H1 (cell line): ENCODE measurements at regions not wholly inside any gene's neighbourhood (a gene's known extent, or its start where the extent isn't known, plus 50 kb on each side); places are given as distances from the start of the nearest gene placed in this dataset.

Source experiments
- CTCF ChIA-PET: fragments of 300-600 bp; sonication (Branson Sonifier 250); formaldehyde crosslinking; loops from one replicate; lab custom pipeline; 2021; ENCODE audit not compliant: partially characterized antibody; lab: Charles Lee
- POLR2A ChIA-PET: fragments of 300-600 bp; sonication (Branson Sonifier 250); formaldehyde crosslinking; loops from one replicate; lab custom pipeline; 2021; ENCODE audit warnings: inconsistent platforms; ENCODE audit not compliant: partially characterized antibody; lab: Charles Lee
- DNase-seq, 2 experiments: peaks; one replicate each; pipeline versions ENCODE4 v3.0.0 to v3.0.0-alpha.2; 2010 to 2022; ENCODE audit warnings: low spot score in 2 of 2, low read depth in 1 of 2, mixed read lengths in 1 of 2
- FAIRE-seq: peaks from 2 replicates; lab custom pipeline; 2011; peaks lifted over from hg19 to GRCh38; lab: Jason Lieb, UNC
- H2AFZ ChIP-seq: 2 replicates; pipeline ENCODE4 v1.8.1; 2012; ENCODE audit warnings: low read length, inconsistent platforms
- H2AK5ac ChIP-seq: 2 replicates; pipeline ENCODE4 v1.6.1; 2013; ENCODE audit warnings: low read depth, low read length
- H2BK120ac ChIP-seq: replicated peaks from 2 replicates; pipeline ENCODE3; 2013; ENCODE audit warnings: low read depth, low read length, inconsistent platforms
- H2BK12ac ChIP-seq: 2 replicates; pipeline ENCODE4 v1.6.1; 2013; ENCODE audit warnings: low read depth, low read length
- H2BK15ac ChIP-seq: 2 replicates; pipeline ENCODE4 v1.6.1; 2013; ENCODE audit warnings: low read length
- H2BK20ac ChIP-seq: 2 replicates; pipeline ENCODE4 v1.6.1; 2013; ENCODE audit warnings: low read length
- H2BK5ac ChIP-seq: 2 replicates; pipeline ENCODE4 v1.6.1; 2013; ENCODE audit warnings: low read depth, low read length
- H3K14ac ChIP-seq: 2 replicates; pipeline ENCODE4 v1.6.1; 2013; ENCODE audit warnings: inconsistent platforms; ENCODE audit not compliant: insufficient read length
- H3K18ac ChIP-seq: 2 replicates; pipeline ENCODE4 v1.6.1; 2013; ENCODE audit warnings: low read length; ENCODE audit errors: extremely low read depth
- H3K23ac ChIP-seq: 2 replicates; pipeline ENCODE4 v1.6.1; 2013; ENCODE audit warnings: inconsistent platforms; ENCODE audit not compliant: insufficient read length
- H3K23me2 ChIP-seq: 2 replicates; pipeline ENCODE4 v1.6.1; 2013; ENCODE audit warnings: low read depth, low read length
- H3K27ac ChIP-seq: 2 replicates; pipeline ENCODE4 v1.6.1; 2011; ENCODE audit warnings: low read depth, low read length, inconsistent platforms
- H3K27me3 ChIP-seq, 4 experiments: replicated peaks in 1 of 4; 1 replicate in 1 of 4; 2 replicates in 3 of 4; pipeline versions ENCODE4 v1.6.1 to v1.8.1; 2011 to 2013; ENCODE audit warnings: low read length in 3 of 4, mild to moderate bottlenecking in 3 of 4, inconsistent platforms in 2 of 4, mixed read lengths in 2 of 4, moderate library complexity in 1 of 4; ENCODE audit not compliant: control insufficient read depth in 3 of 4, insufficient read depth in 3 of 4; ENCODE audit errors: extremely low read depth in 1 of 4
- H3K36me3 ChIP-seq, 4 experiments: 2 replicates each; pipeline versions ENCODE4 v1.6.1 to v1.8.1; 2011 to 2013; ENCODE audit warnings: mild to moderate bottlenecking in 4 of 4, low read length in 3 of 4, moderate library complexity in 2 of 4, control low read depth in 1 of 4, inconsistent platforms in 1 of 4; ENCODE audit not compliant: insufficient read depth in 4 of 4, control insufficient read depth in 2 of 4
- H3K4ac ChIP-seq: replicated peaks from 2 replicates; pipeline ENCODE3; 2013; ENCODE audit warnings: low read length, low read depth, mixed read lengths, inconsistent platforms; ENCODE audit not compliant: insufficient read length
- H3K4me1 ChIP-seq, 4 experiments: replicated peaks in 1 of 4; 1 replicate in 1 of 4; 2 replicates in 3 of 4; pipeline versions ENCODE4 v1.6.1 to v1.8.1; 2011 to 2013; ENCODE audit warnings: low read length in 3 of 4, inconsistent platforms in 2 of 4, mixed read lengths in 1 of 4; ENCODE audit not compliant: insufficient read depth in 4 of 4, control insufficient read depth in 3 of 4
- H3K4me2 ChIP-seq, 2 experiments: 2 replicates each; pipeline versions ENCODE4 v1.6.1 to v1.8.1; 2011 to 2013; ENCODE audit warnings: low read depth in 2 of 2, low read length in 2 of 2, control low read depth in 1 of 2, inconsistent platforms in 1 of 2, mild to moderate bottlenecking in 1 of 2; ENCODE audit not compliant: insufficient read depth in 1 of 2
- H3K4me3 ChIP-seq, 4 experiments: fragments of 200-600, 300-600 bp in 1 of 4; sonication (generic), shearing (Covaris generic), sonication (Bioruptor Twin) in 1 of 4; 2 replicates each; pipeline versions ENCODE4 v1.5.1 to v1.8.1; 2011 to 2016; ENCODE audit warnings: low read length in 4 of 4, low read depth in 3 of 4, control low read depth in 2 of 4, inconsistent platforms in 2 of 4, mild to moderate bottlenecking in 2 of 4, mixed read lengths in 1 of 4, moderate library complexity in 1 of 4; ENCODE audit not compliant: insufficient read depth in 2 of 4; ENCODE audit errors: extremely low read depth in 1 of 4
- H3K56ac ChIP-seq: replicated peaks from 2 replicates; pipeline ENCODE3; 2013; ENCODE audit warnings: low read depth, mild to moderate bottlenecking, mixed read lengths, low read length, inconsistent platforms; ENCODE audit not compliant: insufficient read length
- H3K79me1 ChIP-seq: 2 replicates; pipeline ENCODE4 v1.6.1; 2013; ENCODE audit warnings: low read depth, low read length, control low read depth
- H3K79me2 ChIP-seq, 2 experiments: 2 replicates each; pipeline versions ENCODE4 v1.6.1 to v1.8.1; 2012 to 2013; ENCODE audit warnings: low read length in 2 of 2, mild to moderate bottlenecking in 2 of 2, inconsistent platforms in 1 of 2; ENCODE audit not compliant: insufficient read depth in 2 of 2, control insufficient read depth in 1 of 2
- H3K9ac ChIP-seq, 4 experiments: replicated peaks in 1 of 4; 1 replicate in 1 of 4; 2 replicates in 3 of 4; pipeline versions ENCODE4 v1.6.1 to v1.8.1; 2011 to 2013; ENCODE audit warnings: low read depth in 3 of 4, low read length in 3 of 4, control low read depth in 2 of 4, mild to moderate bottlenecking in 2 of 4, moderate library complexity in 2 of 4, inconsistent platforms in 1 of 4; ENCODE audit errors: extremely low read depth in 1 of 4
- H3K9me3 ChIP-seq, 2 experiments: 2 replicates each; pipeline versions ENCODE4 v1.6.1 to v1.8.1; 2012 to 2013; ENCODE audit warnings: mild to moderate bottlenecking in 2 of 2, moderate library complexity in 2 of 2, control low read depth in 1 of 2, inconsistent platforms in 1 of 2, low read depth in 1 of 2, low read length in 1 of 2, mixed read lengths in 1 of 2; ENCODE audit not compliant: insufficient read depth in 2 of 2
- H4K20me1 ChIP-seq, 2 experiments: replicated peaks in 1 of 2; 2 replicates each; pipeline versions ENCODE3 to v1.8.1; 2011 to 2013; ENCODE audit warnings: inconsistent platforms in 2 of 2, low read length in 2 of 2, mild to moderate bottlenecking in 1 of 2; ENCODE audit not compliant: insufficient read depth in 2 of 2, control insufficient read depth in 1 of 2
- H4K5ac ChIP-seq: 2 replicates; pipeline ENCODE4 v1.6.1; 2013; ENCODE audit warnings: low read length, low read depth, mixed read lengths, inconsistent platforms; ENCODE audit not compliant: insufficient read length
- H4K8ac ChIP-seq: 2 replicates; pipeline ENCODE4 v1.8.0; 2013; ENCODE audit warnings: mild to moderate bottlenecking, moderate library complexity, low read length, inconsistent platforms; ENCODE audit not compliant: insufficient read depth; ENCODE audit errors: extremely low read depth
- H4K91ac ChIP-seq: replicated peaks from 2 replicates; pipeline ENCODE3; 2013; ENCODE audit warnings: low read length, mixed read lengths, inconsistent platforms; ENCODE audit not compliant: insufficient read length
- BRCA1 ChIP-seq: IDR thresholded peaks from 2 replicates; pipeline ENCODE4 v1.6.1; 2012; ENCODE audit warnings: low read depth, low read length, improper control_type of control experiment
- CHD1 ChIP-seq: IDR thresholded peaks from 2 replicates; pipeline ENCODE4 v1.6.1; 2012; ENCODE audit warnings: low read depth, low read length, improper control_type of control experiment
- CHD2 ChIP-seq: IDR thresholded peaks from 2 replicates; pipeline ENCODE4 v1.6.1; 2012; ENCODE audit warnings: low read length, improper control_type of control experiment
- CTBP2 ChIP-seq: IDR thresholded peaks from 2 replicates; pipeline ENCODE4 v1.7.0; 2011; ENCODE audit warnings: borderline replicate concordance, mild to moderate bottlenecking, moderate library complexity, mixed read lengths, low read length; ENCODE audit not compliant: insufficient read depth, insufficient read length
- FOSL1 ChIP-seq: IDR thresholded peaks from 2 replicates; pipeline ENCODE4 v1.6.1; 2011; ENCODE audit warnings: mild to moderate bottlenecking, low read depth, low read length, moderate library complexity; ENCODE audit not compliant: insufficient read depth
- JUND ChIP-seq: IDR thresholded peaks from 2 replicates; pipeline ENCODE4 v1.6.1; 2011; ENCODE audit warnings: mild to moderate bottlenecking, improper control_type of control experiment, low read length
- MAFK ChIP-seq: IDR thresholded peaks from 2 replicates; pipeline ENCODE4 v1.6.1; 2012; ENCODE audit warnings: low read depth, mild to moderate bottlenecking, improper control_type of control experiment, low read length
- NRF1 ChIP-seq: IDR thresholded peaks from 2 replicates; pipeline ENCODE4 v1.6.1; 2011; ENCODE audit warnings: mild to moderate bottlenecking, low read depth, low read length, improper control_type of control experiment
- RAD21 ChIP-seq, 2 experiments: IDR thresholded peaks in 1 of 2; conservative IDR thresholded peaks in 1 of 2; 2 replicates each; pipeline ENCODE4 v1.6.1; 2011; ENCODE audit warnings: low read depth in 2 of 2, low read length in 2 of 2, improper control_type of control experiment in 1 of 2, inconsistent platforms in 1 of 2, mild to moderate bottlenecking in 1 of 2, moderate library complexity in 1 of 2
- SAP30 ChIP-seq: fragments of 300-600 bp; sonication (generic); IDR thresholded peaks from 2 replicates; pipeline ENCODE4 v1.7.1; 2012; ENCODE audit warnings: low read length, moderate library complexity, mild to moderate bottlenecking, inconsistent platforms; ENCODE audit not compliant: insufficient read depth, insufficient replicate concordance
- SP1 ChIP-seq: IDR thresholded peaks from 2 replicates; pipeline ENCODE4 v1.6.1; 2011; ENCODE audit warnings: low read depth, low read length
- SP4 ChIP-seq: IDR thresholded peaks from 2 replicates; pipeline ENCODE4 v1.6.1; 2012; ENCODE audit warnings: low read length, inconsistent platforms
- SRF ChIP-seq: IDR thresholded peaks from 2 replicates; pipeline ENCODE4 v1.6.1; 2011; ENCODE audit warnings: mild to moderate bottlenecking, low read depth, low read length, moderate library complexity
- SUZ12 ChIP-seq: fragments of 200-600 bp; sonication (generic); IDR thresholded peaks from 2 replicates; pipeline ENCODE4 v1.6.1; 2012; ENCODE audit warnings: mild to moderate bottlenecking, inconsistent platforms, low read length, moderate library complexity, mixed read lengths
- TCF12 ChIP-seq: IDR thresholded peaks from 2 replicates; pipeline ENCODE4 v1.6.1; 2011; ENCODE audit warnings: low read depth, mild to moderate bottlenecking, low read length
- WGBS, 2 experiments: shearing (Covaris generic) in 1 of 2; methylation state at CpG; one replicate each; pipeline versions ENCODE4 v1.1.6 to v1.1.7; 2013 to 2015; ENCODE audit warnings: low lambda C conversion rate in 2 of 2, mixed read lengths in 2 of 2, inconsistent platforms in 1 of 2, low coverage in 1 of 2, missing lambda C conversion rate in 1 of 2; ENCODE audit not compliant: insufficient replicate concordance in 2 of 2, insufficient coverage in 1 of 2, insufficient read length in 1 of 2; ENCODE audit errors: extremely low coverage in 1 of 2, missing lambda C conversion rate in 1 of 2; 5-methylcytosine and 5-hydroxymethylcytosine counted together
- TF ChIP-seq, protein P1 (sequence below): IDR thresholded peaks from 2 replicates; pipeline ENCODE4 v1.6.1; 2012; ENCODE audit warnings: inconsistent platforms

DNA sequence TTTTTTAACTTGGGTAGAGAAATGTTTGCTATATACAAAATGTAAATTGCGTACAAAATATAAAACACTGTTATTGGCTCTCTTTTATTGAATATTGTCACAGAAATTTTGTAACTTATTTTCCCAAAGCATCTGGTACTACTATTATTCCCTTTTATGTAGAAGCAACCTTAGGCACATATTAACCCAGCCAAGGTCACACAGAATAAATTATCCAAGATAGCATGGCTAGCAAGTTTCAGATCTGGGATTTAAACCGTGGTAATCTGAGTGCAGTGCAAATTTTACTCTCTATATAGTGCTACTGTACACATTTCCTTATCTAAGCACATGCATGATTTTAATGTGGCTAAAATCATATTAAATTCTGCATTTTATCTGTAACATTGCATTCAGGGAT is 1190.5 kb upstream of the LRRTM3 start:
- Histone ChIP-seq H3K4me3 (no peak overlapping the region), H3K56ac (no peak overlapping the region), H4K8ac (no peak overlapping the region), H3K23me2 (no peaks in the 10 kb centered on the region), H4K5ac (no peak overlapping the region), H3K9me3 (no peaks in the 10 kb centered on the region), H3K79me2 (no peaks in the 10 kb centered on the region), H3K4me1 (no peaks in the 10 kb centered on the region), H4K20me1 (no peaks in the 10 kb centered on the region), H3K18ac (no peak overlapping the region), H2BK120ac (no peak overlapping the region), H2AK5ac (no peak overlapping the region), H3K27ac (no peak overlapping the region), H2AFZ (no peak overlapping the region), H2BK5ac (no peak overlapping the region), H3K23ac (no peak overlapping the region), H4K91ac (no peak overlapping the region), H3K9ac (no peak overlapping the region), H3K14ac (no peak overlapping the region), H2BK15ac (no peak overlapping the region), H2BK20ac (no peak overlapping the region), H3K4ac (no peak overlapping the region), H2BK12ac (no peak overlapping the region), H3K36me3 (no peaks in the 10 kb centered on the region), H3K27me3 (no peaks in the 10 kb centered on the region), H3K79me1 (no peaks in the 10 kb centered on the region), H3K4me2 (no peak overlapping the region)
- ChIA-PET CTCF (no interaction called here), POLR2A (no interaction called here)
- FAIRE-seq (no peak), DNase-seq (no peak)
- 91% methylated on average over 2 of the region's 2 CpGs; no CpG with 5 or more reads in 1 of the 2 experiments for WGBS, 2 experiments
- no peak for TF ChIP-seq SP1
- no peak for TF ChIP-seq CHD1
- TF ChIP-seq SP4: no peak
- no peak for TF ChIP-seq SRF
- TF ChIP-seq FOSL1: no peak
- no peak for TF ChIP-seq CTBP2
- no peak for TF ChIP-seq NRF1
- TF ChIP-seq SUZ12: no peak
- no peak for TF ChIP-seq CHD2
- no peak for TF ChIP-seq SAP30
- no peak for TF ChIP-seq TCF12
- TF ChIP-seq MAFK: no peak
- TF ChIP-seq BRCA1: no peak
- TF ChIP-seq, protein P1, sequence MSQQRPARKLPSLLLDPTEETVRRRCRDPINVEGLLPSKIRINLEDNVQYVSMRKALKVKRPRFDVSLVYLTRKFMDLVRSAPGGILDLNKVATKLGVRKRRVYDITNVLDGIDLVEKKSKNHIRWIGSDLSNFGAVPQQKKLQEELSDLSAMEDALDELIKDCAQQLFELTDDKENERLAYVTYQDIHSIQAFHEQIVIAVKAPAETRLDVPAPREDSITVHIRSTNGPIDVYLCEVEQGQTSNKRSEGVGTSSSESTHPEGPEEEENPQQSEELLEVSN: no peak
- TF ChIP-seq JUND: no peak
- no peak for TF ChIP-seq RAD21 (IDR thresholded peaks at IDR 0.05 in 1 of 2, conservative IDR thresholded peaks at IDR 0.05 in 1 of 2; ENCODE audit: low read depth in 2 of 2, low read length in 2 of 2)
